Muscle of back (tissue), 3 donors: ENCODE measurements at regions not wholly inside any gene's neighbourhood (a gene's known extent, or its start where the extent isn't known, plus 50 kb on each side); places are given as distances from the start of the nearest gene placed in this dataset.

Source experiments
- DNase-seq, 3 donors: peaks; one replicate each; pipeline versions ENCODE4 v3.0.0 to v3.0.0-alpha.2; 2013

- no peak for DNase-seq
These were observed 370.3 kb downstream of the RFPL4B start for GRCh38 chr6:112717401-112717800.

GRCh38 chr6:112717856-112718255 lies 370.7 kb downstream of the RFPL4B start:
- no peak for DNase-seq

GRCh38 chr6:112725541-112726085 lies 378.5 kb downstream of the RFPL4B start:
- no peak for DNase-seq

- no peak for DNase-seq
These were observed 388.0 kb downstream of the RFPL4B start for GRCh38 chr6:112735129-112735528.

- no peak for DNase-seq
These were observed 392.6 kb downstream of the RFPL4B start for GRCh38 chr6:112739766-112740165.

GRCh38 chr6:112743323-112743722 lies 396.2 kb downstream of the RFPL4B start:
- no peak for DNase-seq

- no peak for DNase-seq
These were observed 397.7 kb downstream of the RFPL4B start for GRCh38 chr6:112744827-112745226.

- DNase-seq: peak in 1 of 3 donors; percentile 54
These were observed 398.6 kb downstream of the RFPL4B start for GRCh38 chr6:112745765-112746164.

- no peak for DNase-seq
These were observed 402.5 kb downstream of the RFPL4B start for GRCh38 chr6:112749673-112750072.

GRCh38 chr6:112752305-112752704 lies 405.2 kb downstream of the RFPL4B start:
- DNase-seq: no peak

GRCh38 chr6:112752791-112753190 lies 405.7 kb downstream of the RFPL4B start:
- DNase-seq: no peak

- peak in 1 of 3 donors; percentile 24 for DNase-seq
These were observed 413.7 kb downstream of the RFPL4B start for GRCh38 chr6:112760831-112761230.

GRCh38 chr6:112761740-112762139 lies 414.6 kb downstream of the RFPL4B start:
- no peak for DNase-seq

- DNase-seq: no peak
These were observed 417.2 kb downstream of the RFPL4B start for GRCh38 chr6:112764377-112764776.

- no peak for DNase-seq
These were observed 423.2 kb downstream of the RFPL4B start for GRCh38 chr6:112770308-112770707.

- DNase-seq: peak in 1 of 3 donors; percentile 60
These were observed 426.1 kb downstream of the RFPL4B start for GRCh38 chr6:112773187-112773586.

- no peak for DNase-seq
These were observed 427.2 kb downstream of the RFPL4B start for GRCh38 chr6:112774319-112774718.

- DNase-seq: peak; percentile 66 to 82 (median 71)
These were observed 433.5 kb downstream of the RFPL4B start for GRCh38 chr6:112780498-112781096.

GRCh38 chr6:112781241-112781640 lies 434.1 kb downstream of the RFPL4B start:
- no peak for DNase-seq

- DNase-seq: no peak
These were observed 438.3 kb downstream of the RFPL4B start for GRCh38 chr6:112785408-112785807.

- DNase-seq: no peak
These were observed 439.7 kb downstream of the RFPL4B start for GRCh38 chr6:112786801-112787200.

- no peak for DNase-seq
These were observed 440.2 kb downstream of the RFPL4B start for GRCh38 chr6:112787371-112787770.

- DNase-seq: no peak
These were observed 448.2 kb downstream of the RFPL4B start for GRCh38 chr6:112795316-112795715.

GRCh38 chr6:112796712-112797111 lies 449.6 kb downstream of the RFPL4B start:
- DNase-seq: no peak
